Endodermal cell (in vitro differentiated cells): ENCODE measurements at regions not wholly inside any gene's neighbourhood (a gene's known extent, or its start where the extent isn't known, plus 50 kb on each side); places are given as distances from the start of the nearest gene placed in this dataset.

Experiments
- DNase-seq: peaks from one replicate; pipeline ENCODE4 v3.0.0-alpha.2; 2017
- H3K27ac ChIP-seq: 2 replicates; pipeline ENCODE4 v1.5.1; 2013; ENCODE audit warnings: mild to moderate bottlenecking, low read depth, low read length, moderate library complexity
- H3K27me3 ChIP-seq: 2 replicates; pipeline ENCODE4 v1.6.1; 2013; ENCODE audit warnings: mild to moderate bottlenecking, low read length, moderate library complexity; ENCODE audit not compliant: insufficient read depth, control insufficient read depth, poor library complexity, severe bottlenecking
- H3K36me3 ChIP-seq: 2 replicates; pipeline ENCODE4 v1.7.0; 2013; ENCODE audit warnings: mild to moderate bottlenecking, low read length, moderate library complexity; ENCODE audit not compliant: control insufficient read depth, insufficient read depth
- H3K4me1 ChIP-seq: one replicate; pipeline ENCODE4 v1.7.0; 2013; ENCODE audit warnings: low read length; ENCODE audit not compliant: control insufficient read depth, insufficient read depth
- H3K4me3 ChIP-seq: 2 replicates; pipeline ENCODE4 v1.5.1; 2013; ENCODE audit warnings: mild to moderate bottlenecking, low read length, moderate library complexity
- H3K9ac ChIP-seq: 2 replicates; pipeline ENCODE4 v1.6.1; 2013; ENCODE audit warnings: mild to moderate bottlenecking, low read length, moderate library complexity; ENCODE audit not compliant: poor library complexity, severe bottlenecking; ENCODE audit errors: extremely low read depth
- H3K9me3 ChIP-seq: 2 replicates; pipeline ENCODE4 v1.6.1; 2013; ENCODE audit warnings: mild to moderate bottlenecking, low read length, moderate library complexity; ENCODE audit not compliant: control insufficient read depth
- H3K27ac Mint-ChIP-seq: 2 replicates; pipeline ENCODE4 v1.8.0; 2020; ENCODE audit warnings: mixed read lengths
- H3K27me3 Mint-ChIP-seq: 2 replicates; pipeline ENCODE4 v1.8.0; 2021; ENCODE audit warnings: mild to moderate bottlenecking, mixed read lengths; ENCODE audit not compliant: insufficient read depth
- H3K36me3 Mint-ChIP-seq: 2 replicates; pipeline ENCODE4 v1.8.0; 2020; ENCODE audit warnings: low read depth, mixed read lengths
- H3K4me1 Mint-ChIP-seq: 2 replicates; pipeline ENCODE4 v1.8.0; 2020; ENCODE audit warnings: mixed read lengths
- H3K4me3 Mint-ChIP-seq: 2 replicates; pipeline ENCODE4 v1.8.0; 2020; ENCODE audit warnings: mild to moderate bottlenecking, moderate library complexity, mixed read lengths
- H3K9me3 Mint-ChIP-seq: 2 replicates; pipeline ENCODE4 v1.8.0; 2020; ENCODE audit warnings: mild to moderate bottlenecking, mixed read lengths
- CTCF ChIP-seq: fragments of 200-600 bp; sonication (generic); conservative IDR thresholded peaks from 2 replicates; pipeline ENCODE4 v1.5.0; 2021; ENCODE audit warnings: antibody characterized with exemption, mild to moderate bottlenecking
- WGBS, 2 experiments: methylation state at CpG; one replicate each; pipeline versions ENCODE4 v1.1.5 to v1.1.7; 2013; ENCODE audit warnings: missing lambda C conversion rate in 2 of 2, mixed read lengths in 1 of 2; ENCODE audit not compliant: insufficient coverage in 1 of 2, insufficient read length in 1 of 2; 5-methylcytosine and 5-hydroxymethylcytosine counted together

GRCh38 chr10:109433434-109433833 lies 489.9 kb downstream of the XPNPEP1 start:
- Mint-ChIP-seq H3K4me1 (peaks cover 40% of the 10 kb centered on the region), H3K9me3 (no peaks in the 10 kb centered on the region), H3K27me3 (no peaks in the 10 kb centered on the region), H3K4me3 (no peak overlapping the region), H3K27ac (no peak overlapping the region), H3K36me3 (no peaks in the 10 kb centered on the region)
- Histone ChIP-seq H3K9ac (no peak overlapping the region), H3K36me3 (no peaks in the 10 kb centered on the region), H3K27me3 (no peaks in the 10 kb centered on the region), H3K4me3 (no peak overlapping the region), H3K9me3 (no peaks in the 10 kb centered on the region), H3K27ac (no peak overlapping the region), H3K4me1 (no peaks in the 10 kb centered on the region)
- TF ChIP-seq CTCF: no peak
- DNase-seq: no peak

- TF ChIP-seq CTCF: no peak
- Histone ChIP-seq H3K36me3 (no peaks in the 10 kb centered on the region), H3K9ac (no peak overlapping the region), H3K27ac (no peak overlapping the region), H3K9me3 (no peaks in the 10 kb centered on the region), H3K27me3 (no peaks in the 10 kb centered on the region), H3K4me3 (no peak overlapping the region), H3K4me1 (no peaks in the 10 kb centered on the region)
- H3K27me3 Mint-ChIP-seq: no peaks in the 10 kb centered on the region
- no peak overlapping the region for H3K4me3 Mint-ChIP-seq
- WGBS, 2 experiments: 55 to 74% methylated on average over 2 of the region's 2 CpGs
- no peak for DNase-seq
- H3K27ac Mint-ChIP-seq: no peak overlapping the region
- H3K36me3 Mint-ChIP-seq: no peaks in the 10 kb centered on the region
- H3K9me3 Mint-ChIP-seq: no peaks in the 10 kb centered on the region
- H3K4me1 Mint-ChIP-seq: peaks cover 43% of the 10 kb centered on the region
Observed at GRCh38 chr10:109432281-109432680, 491.0 kb downstream of the XPNPEP1 start.

GRCh38 chr10:109430799-109431198 lies 492.5 kb downstream of the XPNPEP1 start:
- H3K27ac ChIP-seq: no peak overlapping the region
- peaks cover 43% of the 10 kb centered on the region for H3K4me1 Mint-ChIP-seq
- no peaks in the 10 kb centered on the region for H3K36me3 Mint-ChIP-seq
- no peaks in the 10 kb centered on the region for H3K27me3 ChIP-seq
- H3K4me1 ChIP-seq: no peaks in the 10 kb centered on the region
- no peak overlapping the region for H3K4me3 Mint-ChIP-seq
- no peak overlapping the region for H3K27ac Mint-ChIP-seq
- H3K27me3 Mint-ChIP-seq: no peaks in the 10 kb centered on the region
- H3K4me3 ChIP-seq: no peak overlapping the region
- no peak overlapping the region for H3K9ac ChIP-seq
- H3K9me3 Mint-ChIP-seq: no peaks in the 10 kb centered on the region
- H3K36me3 ChIP-seq: no peaks in the 10 kb centered on the region
- 80 to 90% methylated on average over 2 of the region's 2 CpGs for WGBS, 2 experiments
- H3K9me3 ChIP-seq: no peaks in the 10 kb centered on the region
- DNase-seq: no peak
- no peak for TF ChIP-seq CTCF
